ENCODE measurements at regions not wholly inside any gene's neighbourhood (a gene's known extent, or its start where the extent isn't known, plus 50 kb on each side); places are given as distances from the start of the nearest gene placed in this dataset.
"Not testable (repeated sequence)": the region's sequence is repeated elsewhere in the genome, so short reads cannot be mapped to it uniquely, and the experiment has no call there.

DNA sequence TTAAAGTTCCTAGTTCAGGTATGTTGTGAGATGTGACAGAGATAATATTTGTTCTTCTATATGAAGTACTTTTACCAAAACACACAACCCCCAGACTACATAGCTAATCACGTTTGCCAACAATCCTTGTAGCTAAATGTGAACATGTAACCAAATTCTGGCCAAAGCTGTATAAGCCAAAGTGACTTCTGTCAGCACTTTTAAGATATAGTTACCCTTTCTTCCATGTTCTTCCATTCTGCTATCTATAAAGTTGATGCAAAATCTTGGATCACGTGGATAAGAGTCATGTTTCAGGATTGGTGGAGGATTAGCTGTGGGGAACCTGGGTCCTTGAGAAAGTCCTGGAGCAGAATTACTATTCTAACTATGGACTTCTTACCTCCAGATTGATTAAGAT, 1366.6 kb downstream of the FSCB start:
- intact Hi-C loops (cut with DNase I), result no loop called here
- TF ChIP-seq POLR2A (IDR thresholded peaks at IDR 0.05) (no peak), CTCF (IDR thresholded peaks at IDR 0.05) (no peak)
- no peak for ATAC-seq
- no peak for DNase-seq
- no peaks in the 10 kb centered on the region for H3K36me3 ChIP-seq
- H3K4me3 ChIP-seq, result no peak overlapping the region
- H3K27me3 ChIP-seq, result no peaks in the 10 kb centered on the region
- WGBS, 4 donors, result 44 to 68% (median 65%) methylated on average over 2 of the region's 2 CpGs
- H3K9me3 ChIP-seq, result peaks cover 0 to 6% (median 0%) of the 10 kb centered on the region in 12 donors
- no peak overlapping the region for H3K27ac ChIP-seq
- no peaks in the 10 kb centered on the region for H3K4me1 ChIP-seq

- intact Hi-C loops (cut with DNase I), result no loop called here
- Histone ChIP-seq H3K36me3 (no peaks in the 10 kb centered on the region), H3K4me3 (no peak overlapping the region), H3K27ac (no peak overlapping the region), H3K9me3 (peaks cover 0 to 7% (median 0%) of the 10 kb centered on the region in 12 donors), H3K27me3 (no peaks in the 10 kb centered on the region), H3K4me1 (no peaks in the 10 kb centered on the region)
- peak in 1 of 4 donors; percentile 20 for ATAC-seq
- WGBS, 4 donors, result 83 to 91% (median 88%) methylated on average over 9 to 23 of the region's 23 CpGs
- peak in 1 of 5 donors; percentile 51 for DNase-seq
- TF ChIP-seq CTCF (IDR thresholded peaks at IDR 0.05) (no peak), POLR2A (IDR thresholded peaks at IDR 0.05) (no peak)
Measured at GRCh38 chr14:43135877-43136411, 1371.1 kb downstream of the FSCB start.

DNA sequence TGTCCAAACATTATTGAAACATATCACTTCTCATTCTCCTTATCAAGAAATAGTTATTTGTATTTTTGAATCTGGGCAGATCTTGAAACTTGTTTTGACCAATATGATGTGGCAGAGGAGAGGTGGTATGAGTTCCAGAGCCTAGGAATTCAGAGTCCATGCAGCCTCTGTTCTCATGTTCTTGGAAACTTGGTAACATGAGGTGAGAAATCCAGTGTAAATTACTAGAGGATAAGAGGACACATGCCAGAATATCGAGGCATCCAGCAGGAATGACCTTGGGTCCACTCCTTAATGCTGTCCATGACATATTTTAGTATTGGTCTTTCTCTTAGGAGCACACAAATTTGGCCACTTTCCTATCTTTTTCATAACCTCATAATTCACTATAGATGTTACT, 1374.6 kb downstream of the FSCB start:
- DNase-seq (no peak), ATAC-seq (no peak)
- Histone ChIP-seq H3K4me3 (no peak overlapping the region), H3K4me1 (no peaks in the 10 kb centered on the region), H3K9me3 (peaks cover 0 to 16% (median 0%) of the 10 kb centered on the region in 12 donors), H3K27ac (no peak overlapping the region), H3K27me3 (no peaks in the 10 kb centered on the region), H3K36me3 (no peaks in the 10 kb centered on the region)
- intact Hi-C loops (cut with DNase I), result no loop called here
- TF ChIP-seq POLR2A (IDR thresholded peaks at IDR 0.05) (no peak), CTCF (IDR thresholded peaks at IDR 0.05) (no peak)
- WGBS, 4 donors, result 33 to 47% (median 36%) methylated on average over 1 of the region's 1 CpG

- H3K27ac ChIP-seq; H3K4me1 ChIP-seq; H3K4me3 ChIP-seq; intact Hi-C loops (cut with DNase I); DNase-seq; H3K36me3 ChIP-seq; H3K27me3 ChIP-seq; ATAC-seq: not testable (repeated sequence)
- H3K9me3 ChIP-seq, result peaks cover 0 to 16% (median 0%) of the 10 kb centered on the region in 12 donors
- 94 to 100% (median 97%) methylated on average over 1 of the region's 1 CpG for WGBS, 4 donors
Measured at GRCh38 chr14:43128429-43128828, 1378.7 kb downstream of the FSCB start.

GRCh38 chr14:43127874-43128273, 1379.2 kb downstream of the FSCB start:
- peaks cover 0 to 16% (median 0%) of the 10 kb centered on the region in 12 donors for H3K9me3 ChIP-seq
- H3K4me3 ChIP-seq, result not testable (repeated sequence)

More at GRCh38 chr14:43127874-43128273, 1379.2 kb downstream of the FSCB start:
- DNase-seq; H3K27me3 ChIP-seq; intact Hi-C loops (cut with DNase I); H3K27ac ChIP-seq; ATAC-seq; H3K36me3 ChIP-seq; H3K4me1 ChIP-seq: not testable (repeated sequence)
- 94 to 100% (median 95%) methylated on average over 3 of the region's 3 CpGs for WGBS, 4 donors
